Mesenchymal stem cell (in vitro differentiated cells and primary cell): ENCODE measurements at regions not wholly inside any gene's neighbourhood (a gene's known extent, or its start where the extent isn't known, plus 50 kb on each side); places are given as distances from the start of the nearest gene placed in this dataset.

Experiments used
- DNase-seq: peaks from one replicate; pipeline ENCODE4 v3.0.0-alpha.2; 2013
- H2AFZ ChIP-seq: one replicate; pipeline ENCODE4 v1.6.1; 2013; ENCODE audit warnings: low read depth, mild to moderate bottlenecking, control low read depth, inconsistent platforms, low read length, moderate library complexity
- H2AK5ac ChIP-seq: 2 replicates; pipeline ENCODE4 v1.6.1; 2013; ENCODE audit warnings: low read length, moderate library complexity, mild to moderate bottlenecking, inconsistent platforms; ENCODE audit not compliant: severe bottlenecking
- H2BK120ac ChIP-seq: one replicate; pipeline ENCODE4 v1.6.1; 2013; ENCODE audit warnings: low read depth, mild to moderate bottlenecking, inconsistent platforms, low read length, moderate library complexity
- H2BK12ac ChIP-seq, 2 experiments: one replicate each; pipeline ENCODE4 v1.6.1; 2013; ENCODE audit warnings: inconsistent platforms in 2 of 2, low read length in 2 of 2, mild to moderate bottlenecking in 2 of 2, moderate library complexity in 2 of 2, control low read depth in 1 of 2
- H2BK15ac ChIP-seq: one replicate; pipeline ENCODE4 v1.6.1; 2013; ENCODE audit warnings: mild to moderate bottlenecking, low read depth, inconsistent platforms; ENCODE audit not compliant: poor library complexity, severe bottlenecking
- H2BK5ac ChIP-seq: 2 replicates; pipeline ENCODE4 v1.6.1; 2013; ENCODE audit warnings: low read depth, mild to moderate bottlenecking, low read length, control low read depth, inconsistent platforms; ENCODE audit not compliant: poor library complexity, severe bottlenecking
- H3K14ac ChIP-seq, 2 experiments: one replicate each; pipeline ENCODE4 v1.6.1; 2013; ENCODE audit warnings: inconsistent platforms in 2 of 2, low read length in 2 of 2, control low read depth in 1 of 2, mild to moderate bottlenecking in 1 of 2, moderate library complexity in 1 of 2
- H3K18ac ChIP-seq, 2 experiments: one replicate each; pipeline ENCODE4 v1.6.1; 2013; ENCODE audit warnings: inconsistent platforms in 2 of 2, low read length in 2 of 2, control low read depth in 1 of 2, low read depth in 1 of 2, mild to moderate bottlenecking in 1 of 2
- H3K23ac ChIP-seq, 2 experiments: one replicate each; pipeline ENCODE4 v1.6.1; 2013; ENCODE audit warnings: inconsistent platforms in 2 of 2, low read length in 2 of 2, mild to moderate bottlenecking in 2 of 2, moderate library complexity in 2 of 2, control low read depth in 1 of 2
- H3K27ac ChIP-seq: 2 replicates; pipeline ENCODE4 v1.5.1; 2013; ENCODE audit warnings: mild to moderate bottlenecking, moderate library complexity, low read length, control low read depth, inconsistent platforms; ENCODE audit not compliant: poor library complexity, severe bottlenecking
- H3K27me3 ChIP-seq, 2 experiments: 2 replicates each; pipeline versions ENCODE4 v1.6.1 to v1.7.0; 2013; ENCODE audit warnings: low read length in 2 of 2, mild to moderate bottlenecking in 2 of 2, moderate library complexity in 2 of 2, control low read depth in 1 of 2, inconsistent platforms in 1 of 2; ENCODE audit not compliant: control insufficient read depth in 1 of 2, insufficient read depth in 1 of 2
- H3K36me3 ChIP-seq, 2 experiments: 2 replicates each; pipeline versions ENCODE4 v1.6.1 to v1.7.0; 2013; ENCODE audit warnings: low read length in 2 of 2, control low read depth in 1 of 2, inconsistent platforms in 1 of 2, low read depth in 1 of 2, mild to moderate bottlenecking in 1 of 2; ENCODE audit not compliant: insufficient read depth in 2 of 2, control insufficient read depth in 1 of 2
- H3K4ac ChIP-seq, 2 experiments: one replicate each; pipeline ENCODE4 v1.6.1; 2013; ENCODE audit warnings: inconsistent platforms in 2 of 2, low read length in 2 of 2, mild to moderate bottlenecking in 2 of 2, moderate library complexity in 2 of 2, control low read depth in 1 of 2, low read depth in 1 of 2
- H3K4me1 ChIP-seq: 2 replicates; pipeline ENCODE4 v1.6.1; 2013; ENCODE audit warnings: low read depth, low read length, control low read depth; ENCODE audit not compliant: control insufficient read depth, insufficient read depth
- H3K4me2 ChIP-seq: 2 replicates; pipeline ENCODE4 v1.6.1; 2013; ENCODE audit warnings: low read length, mild to moderate bottlenecking, inconsistent platforms; ENCODE audit not compliant: poor library complexity, severe bottlenecking
- H3K4me3 ChIP-seq, 2 experiments: 2 replicates each; pipeline versions ENCODE4 v1.5.1 to v1.7.0; 2013; ENCODE audit warnings: low read length in 2 of 2, mild to moderate bottlenecking in 2 of 2, control low read depth in 1 of 2, low read depth in 1 of 2; ENCODE audit not compliant: insufficient read depth in 1 of 2
- H3K79me1 ChIP-seq: replicated peaks from 2 replicates; pipeline ENCODE4 v1.6.1; 2013; ENCODE audit warnings: mild to moderate bottlenecking, control low read depth, low read length, inconsistent platforms; ENCODE audit not compliant: poor library complexity, severe bottlenecking
- H3K9ac ChIP-seq: 2 replicates; pipeline ENCODE4 v1.7.0; 2013; ENCODE audit warnings: mild to moderate bottlenecking, low read length, moderate library complexity
- H3K9me3 ChIP-seq: 2 replicates; pipeline ENCODE4 v1.7.0; 2013; ENCODE audit warnings: mild to moderate bottlenecking, low read length; ENCODE audit not compliant: control insufficient read depth
- H4K8ac ChIP-seq: one replicate; pipeline ENCODE4 v1.6.1; 2013; ENCODE audit warnings: inconsistent platforms, mild to moderate bottlenecking, low read length, moderate library complexity
- H4K91ac ChIP-seq: one replicate; pipeline ENCODE4 v1.6.1; 2013; ENCODE audit warnings: mild to moderate bottlenecking, low read length, inconsistent platforms
- WGBS: methylation state at CpG from one replicate; pipeline ENCODE4 v1.1.7; 2013; ENCODE audit warnings: mixed read lengths; 5-methylcytosine and 5-hydroxymethylcytosine counted together

- peak overlapping the region in 1 of 2 experiments; percentile 80 for H3K18ac ChIP-seq
- H2AFZ ChIP-seq = no peak overlapping the region
- no peaks in the 10 kb centered on the region for H3K27me3 ChIP-seq
- H3K36me3 ChIP-seq = no peaks in the 10 kb centered on the region
- H3K4me2 ChIP-seq = no peak overlapping the region
- H3K79me1 ChIP-seq = no peaks in the 10 kb centered on the region
- no peak overlapping the region for H3K4ac ChIP-seq
- H2BK120ac ChIP-seq = no peak overlapping the region
- H3K23ac ChIP-seq = no peak overlapping the region
- 98% methylated on average over 3 of the region's 5 CpGs for WGBS
- no peak overlapping the region for H2BK12ac ChIP-seq
- H3K27ac ChIP-seq = no peak overlapping the region
- H3K4me3 ChIP-seq = no peak overlapping the region
- H4K91ac ChIP-seq = no peak overlapping the region
- H2AK5ac ChIP-seq = no peak overlapping the region
- DNase-seq = no peak
- no peak overlapping the region for H3K14ac ChIP-seq
- no peak overlapping the region for H2BK5ac ChIP-seq
- no peaks in the 10 kb centered on the region for H3K9me3 ChIP-seq
- H2BK15ac ChIP-seq = no peak overlapping the region
- H3K4me1 ChIP-seq = peaks cover 10% of the 10 kb centered on the region
- H4K8ac ChIP-seq = no peak overlapping the region
- no peak overlapping the region for H3K9ac ChIP-seq
Observed at GRCh38 chr2:20150110-20150706, 74.7 kb downstream of the SDC1 start.

- Histone ChIP-seq H2BK120ac (no peak overlapping the region), H3K14ac (no peak overlapping the region), H3K27me3 (no peaks in the 10 kb centered on the region)
Observed at GRCh38 chr2:20149703-20150030, 75.3 kb downstream of the SDC1 start.

GRCh38 chr2:20148923-20149702 is 75.8 kb downstream of the SDC1 start:
- H3K14ac ChIP-seq = no peak overlapping the region
- no peaks in the 10 kb centered on the region for H3K79me1 ChIP-seq
- H3K9me3 ChIP-seq = no peaks in the 10 kb centered on the region
- peak; percentile 69 for DNase-seq
- H2BK120ac ChIP-seq = no peak overlapping the region
- peak overlapping the region; percentile 57 for H4K91ac ChIP-seq
- H2AK5ac ChIP-seq = no peak overlapping the region
- no peaks in the 10 kb centered on the region for H3K36me3 ChIP-seq
- H3K27me3 ChIP-seq = no peaks in the 10 kb centered on the region
- H2BK15ac ChIP-seq = no peak overlapping the region
- peak overlapping the region; percentile 78 for H4K8ac ChIP-seq
- peak overlapping the region; percentile 32 to 79 for H3K4ac ChIP-seq
- H3K23ac ChIP-seq = no peak overlapping the region
- H3K4me1 ChIP-seq = peaks cover 10% of the 10 kb centered on the region
- no peak overlapping the region for H3K4me2 ChIP-seq
- H3K9ac ChIP-seq = peak overlapping the region; percentile 60
- no peak overlapping the region for H2BK5ac ChIP-seq
- H3K4me3 ChIP-seq = peak overlapping the region in 1 of 2 experiments; percentile 2
- 71% methylated on average over 11 of the region's 12 CpGs for WGBS
- H3K27ac ChIP-seq = peak overlapping the region; percentile 64
- H2BK12ac ChIP-seq = peak overlapping the region; percentile 71 to 85
- H3K18ac ChIP-seq = peak overlapping the region; percentile 80 to 85
- peak overlapping the region; percentile 10 for H2AFZ ChIP-seq

More at GRCh38 chr2:20149703-20150030, 75.3 kb downstream of the SDC1 start:
- peak overlapping the region; percentile 38 for H3K27ac ChIP-seq
- peak overlapping the region; percentile 92 for H2BK15ac ChIP-seq
- H3K4me2 ChIP-seq = no peak overlapping the region
- WGBS = 93% methylated on average over 5 of the region's 5 CpGs
- H3K9me3 ChIP-seq = no peaks in the 10 kb centered on the region
- peak overlapping the region; percentile 8 for H4K8ac ChIP-seq
- H4K91ac ChIP-seq = peak overlapping the region; percentile 57
- H3K9ac ChIP-seq = peak overlapping the region; percentile 60
- peak overlapping the region; percentile 32 to 79 for H3K4ac ChIP-seq
- peaks cover 10% of the 10 kb centered on the region for H3K4me1 ChIP-seq
- H3K18ac ChIP-seq = peak overlapping the region; percentile 80 to 85
- H3K4me3 ChIP-seq = no peak overlapping the region
- H2BK12ac ChIP-seq = peak overlapping the region; percentile 15 to 85
- H2AK5ac ChIP-seq = no peak overlapping the region
- H3K79me1 ChIP-seq = no peaks in the 10 kb centered on the region
- no peaks in the 10 kb centered on the region for H3K36me3 ChIP-seq
- H2AFZ ChIP-seq = no peak overlapping the region
- no peak overlapping the region for H2BK5ac ChIP-seq
- no peak overlapping the region for H3K23ac ChIP-seq
- no peak for DNase-seq

- H3K9ac ChIP-seq = peak overlapping the region; percentile 60
- peak overlapping the region; percentile 78 for H4K8ac ChIP-seq
- no peaks in the 10 kb centered on the region for H3K9me3 ChIP-seq
- H3K18ac ChIP-seq = peak overlapping the region in 1 of 2 experiments; percentile 34
- peak overlapping the region in 1 of 2 experiments; percentile 15 for H3K4ac ChIP-seq
- H3K23ac ChIP-seq = no peak overlapping the region
- H2BK120ac ChIP-seq = no peak overlapping the region
- H3K27ac ChIP-seq = peak overlapping the region; percentile 64
- H4K91ac ChIP-seq = no peak overlapping the region
- peak overlapping the region; percentile 57 to 71 for H2BK12ac ChIP-seq
- peak overlapping the region; percentile 10 for H2AFZ ChIP-seq
- H3K27me3 ChIP-seq = no peaks in the 10 kb centered on the region
- no peaks in the 10 kb centered on the region for H3K79me1 ChIP-seq
- no peak overlapping the region for H3K4me2 ChIP-seq
- 82% methylated on average over 5 of the region's 5 CpGs for WGBS
- peak overlapping the region; percentile 36 for H2BK15ac ChIP-seq
- no peaks in the 10 kb centered on the region for H3K36me3 ChIP-seq
- DNase-seq = no peak
- H2AK5ac ChIP-seq = no peak overlapping the region
- H2BK5ac ChIP-seq = no peak overlapping the region
- peaks cover 10% of the 10 kb centered on the region for H3K4me1 ChIP-seq
- peak overlapping the region in 1 of 2 experiments; percentile 29 for H3K14ac ChIP-seq
- H3K4me3 ChIP-seq = peak overlapping the region in 1 of 2 experiments; percentile 2
Observed at GRCh38 chr2:20148426-20148922, 76.5 kb downstream of the SDC1 start.
